GM19468 (cell line): ENCODE measurements at regions not wholly inside any gene's neighbourhood (a gene's known extent, or its start where the extent isn't known, plus 50 kb on each side); places are given as distances from the start of the nearest gene placed in this dataset.

Experiments used
- ATAC-seq: cut with Tn5 transposase; IDR thresholded peaks from one replicate; pipeline ENCODE4 v1.9.1; 2021; ENCODE audit warnings: mild to moderate bottlenecking, moderate library complexity, moderate number of reproducible peaks; ENCODE audit not compliant: unreplicated experiment; ENCODE audit errors: extremely low read depth

- ATAC-seq, result no peak
Observed at GRCh38 chr1:195948123-195948895, 659.9 kb downstream of the KCNT2 start.

GRCh38 chr1:195946500-195946899 lies 661.7 kb downstream of the KCNT2 start:
- ATAC-seq, result no peak

- ATAC-seq, result no peak
Observed at GRCh38 chr1:195941795-195942194, 666.4 kb downstream of the KCNT2 start.

- no peak for ATAC-seq
Observed at GRCh38 chr1:195941314-195941713, 666.9 kb downstream of the KCNT2 start.

GRCh38 chr1:195939844-195940243 lies 668.4 kb downstream of the KCNT2 start:
- no peak for ATAC-seq

GRCh38 chr1:195934817-195935553 lies 673.3 kb downstream of the KCNT2 start:
- ATAC-seq, result no peak

GRCh38 chr1:195933835-195934234 lies 674.4 kb downstream of the KCNT2 start:
- ATAC-seq, result no peak

GRCh38 chr1:195915826-195916225 lies 692.4 kb downstream of the KCNT2 start:
- ATAC-seq, result no peak

GRCh38 chr1:195909061-195909460 lies 699.2 kb downstream of the KCNT2 start:
- ATAC-seq, result no peak

- no peak for ATAC-seq
Observed at GRCh38 chr1:195908121-195908520, 700.1 kb downstream of the KCNT2 start.

GRCh38 chr1:195903203-195903602 lies 705.0 kb downstream of the KCNT2 start:
- ATAC-seq, result no peak

- ATAC-seq, result no peak
Observed at GRCh38 chr1:195902779-195903178, 705.5 kb downstream of the KCNT2 start.

GRCh38 chr1:195899762-195900352 lies 708.4 kb downstream of the KCNT2 start:
- ATAC-seq, result no peak

- ATAC-seq, result no peak
Observed at GRCh38 chr1:195898924-195899323, 709.3 kb downstream of the KCNT2 start.

- ATAC-seq, result no peak
Observed at GRCh38 chr1:195898373-195898772, 709.9 kb downstream of the KCNT2 start.

GRCh38 chr1:195897076-195897475 lies 711.2 kb downstream of the KCNT2 start:
- ATAC-seq, result no peak

GRCh38 chr1:195894411-195894810 lies 713.8 kb downstream of the KCNT2 start:
- no peak for ATAC-seq

GRCh38 chr1:195886000-195886399 lies 722.2 kb downstream of the KCNT2 start:
- ATAC-seq, result no peak

GRCh38 chr1:195878478-195878877 lies 729.8 kb downstream of the KCNT2 start:
- ATAC-seq, result no peak

- no peak for ATAC-seq
Observed at GRCh38 chr1:195876792-195877191, 731.4 kb downstream of the KCNT2 start.

- ATAC-seq, result no peak
Observed at GRCh38 chr1:195872376-195872775, 735.9 kb downstream of the KCNT2 start.
